ENCODE measurements at regions not wholly inside any gene's neighbourhood (a gene's known extent, or its start where the extent isn't known, plus 50 kb on each side); places are given as distances from the start of the nearest gene placed in this dataset.

DNA sequence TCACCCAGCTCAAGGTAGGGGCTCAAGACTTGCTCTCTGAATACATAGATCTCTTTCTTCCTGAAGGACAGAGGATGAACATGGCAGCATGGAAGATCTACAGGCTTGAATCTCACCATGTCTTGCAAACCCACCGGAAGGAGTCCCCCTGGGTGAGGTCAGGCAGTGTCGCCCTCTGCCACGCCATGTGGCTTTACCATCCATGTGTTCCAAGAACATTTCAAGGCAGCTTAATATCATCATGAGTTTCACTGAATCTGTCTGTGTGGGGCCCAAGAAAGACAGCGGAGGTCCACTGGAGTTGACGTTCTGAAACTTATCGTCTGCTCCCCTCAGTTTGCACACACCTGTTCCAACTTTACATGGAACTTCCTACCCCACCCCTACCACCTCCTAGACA is 1202.6 kb downstream of the TBC1D22A start:
- no peaks in the 10 kb centered on the region for H3K36me3 ChIP-seq (replicated peaks in 1 of 2; ENCODE audit: control insufficient read depth in 1 of 2, insufficient read depth in 2 of 2, low read length in 2 of 2)
- peaks cover 0 to 3% of the 10 kb centered on the region in 2 experiments; a peak in 3 of 5 replicates for H3K27me3 ChIP-seq (ENCODE audit: control insufficient read depth in 1 of 2, insufficient read depth in 2 of 2, low read length in 2 of 2)
- H3K79me2 ChIP-seq (ENCODE audit: insufficient read depth, low read length): no peaks in the 10 kb centered on the region
- no peak overlapping the region for H3K4me2 ChIP-seq (ENCODE audit: low read depth, low read length)
- POLR2A ChIA-PET: no interaction called here
- no peak for TF ChIP-seq ZNF350 (CRISPR knock-in tag; IDR thresholded peaks at IDR 0.05; ENCODE audit: borderline replicate concordance, low read depth)
- no peak for TF ChIP-seq MAF1 (CRISPR knock-in tag; IDR thresholded peaks at IDR 0.05; ENCODE audit: borderline replicate concordance)
- no peak for TF ChIP-seq AGO1 (IDR thresholded peaks at IDR 0.05; ENCODE audit: low read depth, low read length, poor library complexity, severe bottlenecking)
- TF ChIP-seq KDM6A (CRISPR knock-in tag; IDR thresholded peaks at IDR 0.05; ENCODE audit: low read depth): no peak
- no peak for TF ChIP-seq ETV5 (CRISPR knock-in tag; IDR thresholded peaks at IDR 0.05; ENCODE audit: borderline replicate concordance)
- no peak for TF ChIP-seq NAIF1 (CRISPR knock-in tag; IDR thresholded peaks at IDR 0.05; ENCODE audit: borderline replicate concordance)
- no peak for TF ChIP-seq CREM (IDR thresholded peaks at IDR 0.05)
- no peak for TF ChIP-seq CREM (CRISPR knock-in tag; IDR thresholded peaks at IDR 0.05)
- no peak for TF ChIP-seq NFE2L1 (CRISPR knock-in tag; IDR thresholded peaks at IDR 0.05; ENCODE audit: borderline replicate concordance)
- TF ChIP-seq NCOR1 (IDR thresholded peaks at IDR 0.05; ENCODE audit: borderline replicate concordance, low read length): no peak
- no peak for TF ChIP-seq RXRB (CRISPR knock-in tag; IDR thresholded peaks at IDR 0.05; ENCODE audit: borderline replicate concordance)
- TF ChIP-seq ZFAT (CRISPR knock-in tag; conservative IDR thresholded peaks at IDR 0.05): no peak
- no peak for TF ChIP-seq IRX3 (CRISPR knock-in tag; IDR thresholded peaks at IDR 0.05; ENCODE audit: borderline replicate concordance, low read depth)
- TF ChIP-seq, protein P1, sequence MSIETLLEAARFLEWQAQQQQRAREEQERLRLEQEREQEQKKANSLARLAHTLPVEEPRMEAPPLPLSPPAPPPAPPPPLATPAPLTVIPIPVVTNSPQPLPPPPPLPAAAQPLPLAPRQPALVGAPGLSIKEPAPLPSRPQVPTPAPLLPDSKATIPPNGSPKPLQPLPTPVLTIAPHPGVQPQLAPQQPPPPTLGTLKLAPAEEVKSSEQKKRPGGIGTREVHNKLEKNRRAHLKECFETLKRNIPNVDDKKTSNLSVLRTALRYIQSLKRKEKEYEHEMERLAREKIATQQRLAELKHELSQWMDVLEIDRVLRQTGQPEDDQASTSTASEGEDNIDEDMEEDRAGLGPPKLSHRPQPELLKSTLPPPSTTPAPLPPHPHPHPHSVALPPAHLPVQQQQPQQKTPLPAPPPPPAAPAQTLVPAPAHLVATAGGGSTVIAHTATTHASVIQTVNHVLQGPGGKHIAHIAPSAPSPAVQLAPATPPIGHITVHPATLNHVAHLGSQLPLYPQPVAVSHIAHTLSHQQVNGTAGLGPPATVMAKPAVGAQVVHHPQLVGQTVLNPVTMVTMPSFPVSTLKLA (IDR thresholded peaks at IDR 0.05): no peak
- TF ChIP-seq, protein P2, sequence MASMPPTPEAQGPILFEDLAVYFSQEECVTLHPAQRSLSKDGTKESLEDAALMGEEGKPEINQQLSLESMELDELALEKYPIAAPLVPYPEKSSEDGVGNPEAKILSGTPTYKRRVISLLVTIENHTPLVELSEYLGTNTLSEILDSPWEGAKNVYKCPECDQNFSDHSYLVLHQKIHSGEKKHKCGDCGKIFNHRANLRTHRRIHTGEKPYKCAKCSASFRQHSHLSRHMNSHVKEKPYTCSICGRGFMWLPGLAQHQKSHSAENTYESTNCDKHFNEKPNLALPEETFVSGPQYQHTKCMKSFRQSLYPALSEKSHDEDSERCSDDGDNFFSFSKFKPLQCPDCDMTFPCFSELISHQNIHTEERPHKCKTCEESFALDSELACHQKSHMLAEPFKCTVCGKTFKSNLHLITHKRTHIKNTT (CRISPR knock-in tag; IDR thresholded peaks at IDR 0.05): no peak
- H3K4me3 ChIP-seq (replicated peaks in 1 of 3; ENCODE audit: insufficient read depth in 1 of 3, low read depth in 2 of 3, low read length in 3 of 3): no peak overlapping the region
- no peak for FAIRE-seq
- ATAC-seq: no peak
- intact Hi-C loops (cut with micrococcal nuclease; ENCODE audit: unreplicated experiment) (no loop called here), in situ Hi-C loops (cut with HindIII; ENCODE audit: extremely low pct_ligation_motif_present, low pct_unique_long_range_greater_than_20kb) (no loop called here)
- no peak overlapping the region for H3K27ac ChIP-seq (ENCODE audit: extremely low read length, insufficient read depth, low read length)
- no peaks in the 10 kb centered on the region for H4K20me1 ChIP-seq (ENCODE audit: insufficient read depth, low read length)
- H3K9me3 ChIP-seq (ENCODE audit: low read length): no peaks in the 10 kb centered on the region
- DNase-seq (ENCODE audit: low spot score): no peak
- 9% methylated on average over 6 of the region's 6 CpGs for WGBS (ENCODE audit: low lambda C conversion rate)
- CTCF ChIA-PET (ENCODE audit: low intra/inter-chr PET ratio, low total read pairs): no interaction called here
- H2AFZ ChIP-seq (ENCODE audit: low read length): no peak overlapping the region
- H3K4me1 ChIP-seq (ENCODE audit: insufficient read depth, low read length): no peaks in the 10 kb centered on the region
- BruUV-seq (replicated peaks): no TSS peak
- H3K9ac ChIP-seq (ENCODE audit: insufficient read depth, low read depth, low read length): no peak overlapping the region

Measured in HepG2 (cell line).